Adrenal gland (tissue), 5 donors: ENCODE measurements at regions not wholly inside any gene's neighbourhood (a gene's known extent, or its start where the extent isn't known, plus 50 kb on each side); places are given as distances from the start of the nearest gene placed in this dataset.

Experiments
- POLR2A ChIP-seq, 2 donors: fragments of 450-650 bp; IDR thresholded peaks; one replicate each; pipeline ENCODE4 v1.6.1; 2017; ENCODE audit warnings: antibody characterized with exemption in 2 of 2, mild to moderate bottlenecking in 2 of 2, moderate library complexity in 1 of 2
- TF ChIP-seq, protein P1 (sequence below), 6 experiments: fragments of 450-650 bp in 4 of 6; fragments of 200-600 bp in 2 of 6; sonication (generic) in 1 of 6; IDR thresholded peaks; 1 replicate in 5 of 6; 2 replicates in 1 of 6; pipeline versions ENCODE4 v1.5.1 to v1.8.0; 2016 to 2021; ENCODE audit warnings: antibody characterized with exemption in 6 of 6, mild to moderate bottlenecking in 2 of 6, moderate library complexity in 1 of 6
- donor health status: DM: no; HTN: no; CAD: no.

DNA sequence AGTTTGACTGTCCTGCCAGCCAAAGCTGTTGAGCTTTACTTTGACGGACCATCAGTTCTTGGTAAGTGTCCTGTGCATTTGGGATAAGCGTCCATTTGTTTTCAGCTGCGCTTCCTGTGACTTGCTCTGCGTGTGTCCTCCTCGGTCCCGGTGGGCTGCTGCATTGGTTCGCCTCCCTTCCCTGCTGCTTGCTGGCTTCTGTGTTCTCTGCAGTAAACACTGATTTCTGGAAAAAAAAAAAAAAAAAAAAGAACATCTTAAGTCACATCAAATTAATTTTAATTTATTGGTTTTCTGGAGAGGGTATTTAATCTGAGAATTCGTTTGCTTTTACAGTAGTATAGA, 264.1 kb downstream of the SEC23A start:
- no peak for TF ChIP-seq POLR2A (IDR thresholded peaks at IDR 0.05)
- TF ChIP-seq, protein P1, sequence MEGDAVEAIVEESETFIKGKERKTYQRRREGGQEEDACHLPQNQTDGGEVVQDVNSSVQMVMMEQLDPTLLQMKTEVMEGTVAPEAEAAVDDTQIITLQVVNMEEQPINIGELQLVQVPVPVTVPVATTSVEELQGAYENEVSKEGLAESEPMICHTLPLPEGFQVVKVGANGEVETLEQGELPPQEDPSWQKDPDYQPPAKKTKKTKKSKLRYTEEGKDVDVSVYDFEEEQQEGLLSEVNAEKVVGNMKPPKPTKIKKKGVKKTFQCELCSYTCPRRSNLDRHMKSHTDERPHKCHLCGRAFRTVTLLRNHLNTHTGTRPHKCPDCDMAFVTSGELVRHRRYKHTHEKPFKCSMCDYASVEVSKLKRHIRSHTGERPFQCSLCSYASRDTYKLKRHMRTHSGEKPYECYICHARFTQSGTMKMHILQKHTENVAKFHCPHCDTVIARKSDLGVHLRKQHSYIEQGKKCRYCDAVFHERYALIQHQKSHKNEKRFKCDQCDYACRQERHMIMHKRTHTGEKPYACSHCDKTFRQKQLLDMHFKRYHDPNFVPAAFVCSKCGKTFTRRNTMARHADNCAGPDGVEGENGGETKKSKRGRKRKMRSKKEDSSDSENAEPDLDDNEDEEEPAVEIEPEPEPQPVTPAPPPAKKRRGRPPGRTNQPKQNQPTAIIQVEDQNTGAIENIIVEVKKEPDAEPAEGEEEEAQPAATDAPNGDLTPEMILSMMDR (IDR thresholded peaks at IDR 0.05): no peak
